GM19351 (cell line): ENCODE measurements at regions not wholly inside any gene's neighbourhood (a gene's known extent, or its start where the extent isn't known, plus 50 kb on each side); places are given as distances from the start of the nearest gene placed in this dataset.
"Not testable (repeated sequence)": the region's sequence is repeated elsewhere in the genome, so short reads cannot be mapped to it uniquely, and the experiment has no call there.

ENCODE experiments used
- ATAC-seq: cut with Tn5 transposase; IDR thresholded peaks from one replicate; pipeline ENCODE4 v1.9.1; 2021; ENCODE audit warnings: mild to moderate bottlenecking, moderate library complexity; ENCODE audit not compliant: unreplicated experiment

- not testable (repeated sequence) for ATAC-seq
These were observed 1129.3 kb downstream of the ZPLD1 start for GRCh38 chr3:103564116-103564515.

- ATAC-seq, result no peak
These were observed 1151.0 kb downstream of the ZPLD1 start for GRCh38 chr3:103585809-103586208.

GRCh38 chr3:103589770-103590169, 1155.0 kb downstream of the ZPLD1 start:
- no peak for ATAC-seq

GRCh38 chr3:103600844-103601243, 1166.0 kb downstream of the ZPLD1 start:
- no peak for ATAC-seq

- ATAC-seq, result no peak
These were observed 1166.9 kb downstream of the ZPLD1 start for GRCh38 chr3:103601666-103602065.

GRCh38 chr3:103609472-103609871, 1174.7 kb downstream of the ZPLD1 start:
- ATAC-seq, result no peak

GRCh38 chr3:103613397-103614156, 1178.8 kb downstream of the ZPLD1 start:
- ATAC-seq, result no peak

- no peak for ATAC-seq
These were observed 1179.9 kb downstream of the ZPLD1 start for GRCh38 chr3:103614719-103615118.

- ATAC-seq, result no peak
These were observed 1183.1 kb downstream of the ZPLD1 start for GRCh38 chr3:103617961-103618360.

- no peak for ATAC-seq
These were observed 1189.5 kb downstream of the ZPLD1 start for GRCh38 chr3:103624271-103624670.

GRCh38 chr3:103629391-103629790, 1194.6 kb downstream of the ZPLD1 start:
- ATAC-seq, result no peak

GRCh38 chr3:103644450-103644849, 1209.6 kb downstream of the ZPLD1 start:
- no peak for ATAC-seq

GRCh38 chr3:103653996-103654395, 1219.2 kb downstream of the ZPLD1 start:
- no peak for ATAC-seq

- ATAC-seq, result no peak
These were observed 1222.9 kb downstream of the ZPLD1 start for GRCh38 chr3:103657756-103658155.

- ATAC-seq, result no peak
These were observed 1226.0 kb downstream of the ZPLD1 start for GRCh38 chr3:103660810-103661209.

- ATAC-seq, result no peak
These were observed 1227.8 kb downstream of the ZPLD1 start for GRCh38 chr3:103662591-103662990.

- no peak for ATAC-seq
These were observed 1237.5 kb downstream of the ZPLD1 start for GRCh38 chr3:103672346-103672745.

GRCh38 chr3:103684904-103685303, 1250.1 kb downstream of the ZPLD1 start:
- no peak for ATAC-seq

- no peak for ATAC-seq
These were observed 1251.1 kb downstream of the ZPLD1 start for GRCh38 chr3:103685939-103686338.

- no peak for ATAC-seq
These were observed 1255.7 kb downstream of the ZPLD1 start for GRCh38 chr3:103690536-103690935.

GRCh38 chr3:103693831-103694230, 1259.0 kb downstream of the ZPLD1 start:
- no peak for ATAC-seq

GRCh38 chr3:103698646-103699045, 1263.8 kb downstream of the ZPLD1 start:
- ATAC-seq, result no peak

- ATAC-seq, result no peak
These were observed 1264.4 kb downstream of the ZPLD1 start for GRCh38 chr3:103699228-103699627.
